SK-N-SH treated with all-trans-retinoic acid at 6 μM for 48 hours (cell line): ENCODE measurements at regions not wholly inside any gene's neighbourhood (a gene's known extent, or its start where the extent isn't known, plus 50 kb on each side); places are given as distances from the start of the nearest gene placed in this dataset.

ENCODE experiments used
- ATAC-seq: fragments of 200-7000 bp; cut with Tn5 transposase; 3 replicates; pipeline ENCODE4 v1.9.1; 2020; ENCODE audit warnings: mild to moderate bottlenecking, moderate library complexity
- ARNTL ChIP-seq: fragments of 450-650 bp; formaldehyde crosslinking; IDR thresholded peaks from 2 replicates; pipeline ENCODE4 v1.5.0; 2020; ENCODE audit warnings: low read depth, mild to moderate bottlenecking, moderate library complexity, borderline replicate concordance
- BACH2 ChIP-seq: fragments of 250-450 bp; sonication (Bioruptor Pico); IDR thresholded peaks from 2 replicates; pipeline ENCODE4 v1.9.0; 2021; ENCODE audit warnings: mild to moderate bottlenecking, borderline replicate concordance
- CSDC2 ChIP-seq: fragments of 250-450 bp; sonication (Bioruptor Pico); IDR thresholded peaks from 2 replicates; pipeline ENCODE4 v1.5.0; 2020; ENCODE audit warnings: mild to moderate bottlenecking, moderate library complexity
- CSRNP3 ChIP-seq: fragments of 250-450 bp; sonication (Bioruptor Pico); IDR thresholded peaks from 2 replicates; pipeline ENCODE4 v1.5.1; 2021; ENCODE audit warnings: mild to moderate bottlenecking, moderate library complexity
- ESRRG ChIP-seq: fragments of 250-450 bp; sonication (Bioruptor Pico); IDR thresholded peaks from 2 replicates; pipeline ENCODE4 v1.6.1; 2021; ENCODE audit warnings: mild to moderate bottlenecking
- GLIS3 ChIP-seq: fragments of 250-450 bp; sonication (Bioruptor Pico); IDR thresholded peaks from 2 replicates; pipeline ENCODE4 v1.5.0; 2020; ENCODE audit warnings: mild to moderate bottlenecking, moderate library complexity
- ISL1 ChIP-seq: fragments of 250-450 bp; sonication (Bioruptor Pico); IDR thresholded peaks from 2 replicates; pipeline ENCODE4 v2.1.2; 2022; ENCODE audit warnings: mild to moderate bottlenecking, moderate library complexity
- OSR1 ChIP-seq: fragments of 250-450 bp; sonication (Bioruptor Pico); IDR thresholded peaks from 2 replicates; pipeline ENCODE4 v1.8.0; 2022; ENCODE audit warnings: moderate library complexity, mild to moderate bottlenecking, inconsistent platforms
- PATZ1 ChIP-seq: fragments of 250-450 bp; sonication (Bioruptor Pico); IDR thresholded peaks from 2 replicates; pipeline ENCODE4 v1.8.0; 2020; ENCODE audit warnings: mild to moderate bottlenecking, moderate library complexity, borderline replicate concordance
- POU6F1 ChIP-seq: fragments of 250-450 bp; sonication (Bioruptor Pico); IDR thresholded peaks from 2 replicates; pipeline ENCODE4 v1.8.0; 2021; ENCODE audit warnings: low read depth, mild to moderate bottlenecking, moderate library complexity, borderline replicate concordance
- RARB ChIP-seq: fragments of 250-450 bp; sonication (Bioruptor Pico); IDR thresholded peaks from 2 replicates; pipeline ENCODE4 v1.8.0; 2021; ENCODE audit warnings: mild to moderate bottlenecking, moderate library complexity
- SNAI2 ChIP-seq: fragments of 250-450 bp; sonication (Bioruptor Pico); IDR thresholded peaks from 2 replicates; pipeline ENCODE4 v1.5.0; 2020; ENCODE audit warnings: mild to moderate bottlenecking, moderate library complexity
- TOX ChIP-seq: fragments of 250-450 bp; sonication (Bioruptor Pico); IDR thresholded peaks from 2 replicates; pipeline ENCODE4 v1.8.0; 2021; ENCODE audit warnings: mild to moderate bottlenecking, moderate library complexity, borderline replicate concordance
- ZC3H10 ChIP-seq: fragments of 250-450 bp; sonication (Bioruptor Pico); IDR thresholded peaks from 2 replicates; pipeline ENCODE4 v1.5.1; 2021; ENCODE audit warnings: mild to moderate bottlenecking, moderate library complexity
- ZFP3 ChIP-seq: fragments of 250-450 bp; sonication (Bioruptor Pico); IDR thresholded peaks from 2 replicates; pipeline ENCODE4 v1.5.0; 2020; ENCODE audit warnings: mild to moderate bottlenecking, moderate library complexity
- ZFP30 ChIP-seq: fragments of 450-650 bp; formaldehyde crosslinking; IDR thresholded peaks from 2 replicates; pipeline ENCODE4 v1.5.0; 2022; ENCODE audit warnings: mild to moderate bottlenecking, moderate library complexity
- ZNF565 ChIP-seq: fragments of 450-650 bp; formaldehyde crosslinking; conservative IDR thresholded peaks from 2 replicates; pipeline ENCODE4 v1.5.0; 2020; ENCODE audit warnings: low read depth, mild to moderate bottlenecking, moderate library complexity
- ZNF8 ChIP-seq: fragments of 450-650 bp; formaldehyde crosslinking; IDR thresholded peaks from 2 replicates; pipeline ENCODE4 v1.5.0; 2020; ENCODE audit warnings: mild to moderate bottlenecking, moderate library complexity
- TF ChIP-seq, protein P1 (sequence below): fragments of 250-450 bp; sonication (Bioruptor Pico); IDR thresholded peaks from 2 replicates; pipeline ENCODE4 v1.5.0; 2020; ENCODE audit warnings: mild to moderate bottlenecking, moderate library complexity
- TF ChIP-seq, protein P2 (sequence below): fragments of 250-450 bp; sonication (Bioruptor Pico); IDR thresholded peaks from 2 replicates; pipeline ENCODE4 v1.5.1; 2020; ENCODE audit warnings: low read depth, mild to moderate bottlenecking, moderate library complexity

DNA sequence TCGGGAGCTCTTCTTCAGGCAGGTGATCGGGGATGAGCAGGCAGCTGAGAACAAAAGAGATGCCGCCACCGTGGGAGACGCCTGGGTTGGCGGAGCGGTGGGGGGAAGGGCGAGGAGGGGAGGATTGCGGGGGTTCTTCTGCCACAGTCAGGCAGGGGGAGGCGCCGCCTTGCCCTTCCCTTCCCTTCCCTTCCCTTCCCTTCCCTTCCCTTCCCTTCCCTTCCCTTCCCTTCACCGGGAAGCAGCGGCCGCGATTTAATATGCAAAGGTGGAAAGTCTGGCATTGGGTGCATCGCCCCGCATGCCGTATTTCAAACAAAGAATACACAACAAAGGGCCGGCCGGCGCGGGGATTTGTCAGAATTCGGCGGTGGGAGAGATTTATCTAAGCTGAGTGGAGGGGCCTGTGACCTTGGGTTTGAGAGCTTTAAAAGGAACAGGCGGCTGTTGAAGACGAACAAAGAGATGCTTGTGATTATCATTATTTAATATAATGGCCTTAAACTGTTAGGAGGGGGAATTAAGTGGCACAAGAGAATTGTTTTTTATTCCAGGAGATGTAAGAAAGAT is 262.3 kb upstream of the TNRC6C start:
- ATAC-seq: no peak
- TF ChIP-seq POU6F1 (CRISPR knock-in tag) (no peak), TOX (CRISPR knock-in tag) (no peak), PATZ1 (CRISPR knock-in tag) (no peak), ZC3H10 (CRISPR knock-in tag) (no peak), BACH2 (CRISPR knock-in tag) (no peak), GLIS3 (CRISPR knock-in tag) (no peak), SNAI2 (CRISPR knock-in tag) (no peak), OSR1 (CRISPR knock-in tag) (no peak), RARB (CRISPR knock-in tag) (no peak), ZNF565 (CRISPR knock-in tag) (no peak), ISL1 (CRISPR knock-in tag) (no peak), ZFP30 (CRISPR knock-in tag) (no peak), CSDC2 (CRISPR knock-in tag) (no peak), ZFP3 (no peak), ZNF8 (CRISPR knock-in tag) (no peak)
- TF ChIP-seq, protein P1, sequence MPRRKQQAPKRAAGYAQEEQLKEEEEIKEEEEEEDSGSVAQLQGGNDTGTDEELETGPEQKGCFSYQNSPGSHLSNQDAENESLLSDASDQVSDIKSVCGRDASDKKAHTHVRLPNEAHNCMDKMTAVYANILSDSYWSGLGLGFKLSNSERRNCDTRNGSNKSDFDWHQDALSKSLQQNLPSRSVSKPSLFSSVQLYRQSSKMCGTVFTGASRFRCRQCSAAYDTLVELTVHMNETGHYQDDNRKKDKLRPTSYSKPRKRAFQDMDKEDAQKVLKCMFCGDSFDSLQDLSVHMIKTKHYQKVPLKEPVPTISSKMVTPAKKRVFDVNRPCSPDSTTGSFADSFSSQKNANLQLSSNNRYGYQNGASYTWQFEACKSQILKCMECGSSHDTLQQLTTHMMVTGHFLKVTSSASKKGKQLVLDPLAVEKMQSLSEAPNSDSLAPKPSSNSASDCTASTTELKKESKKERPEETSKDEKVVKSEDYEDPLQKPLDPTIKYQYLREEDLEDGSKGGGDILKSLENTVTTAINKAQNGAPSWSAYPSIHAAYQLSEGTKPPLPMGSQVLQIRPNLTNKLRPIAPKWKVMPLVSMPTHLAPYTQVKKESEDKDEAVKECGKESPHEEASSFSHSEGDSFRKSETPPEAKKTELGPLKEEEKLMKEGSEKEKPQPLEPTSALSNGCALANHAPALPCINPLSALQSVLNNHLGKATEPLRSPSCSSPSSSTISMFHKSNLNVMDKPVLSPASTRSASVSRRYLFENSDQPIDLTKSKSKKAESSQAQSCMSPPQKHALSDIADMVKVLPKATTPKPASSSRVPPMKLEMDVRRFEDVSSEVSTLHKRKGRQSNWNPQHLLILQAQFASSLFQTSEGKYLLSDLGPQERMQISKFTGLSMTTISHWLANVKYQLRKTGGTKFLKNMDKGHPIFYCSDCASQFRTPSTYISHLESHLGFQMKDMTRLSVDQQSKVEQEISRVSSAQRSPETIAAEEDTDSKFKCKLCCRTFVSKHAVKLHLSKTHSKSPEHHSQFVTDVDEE (CRISPR knock-in tag): no peak
- TF ChIP-seq, protein P2, sequence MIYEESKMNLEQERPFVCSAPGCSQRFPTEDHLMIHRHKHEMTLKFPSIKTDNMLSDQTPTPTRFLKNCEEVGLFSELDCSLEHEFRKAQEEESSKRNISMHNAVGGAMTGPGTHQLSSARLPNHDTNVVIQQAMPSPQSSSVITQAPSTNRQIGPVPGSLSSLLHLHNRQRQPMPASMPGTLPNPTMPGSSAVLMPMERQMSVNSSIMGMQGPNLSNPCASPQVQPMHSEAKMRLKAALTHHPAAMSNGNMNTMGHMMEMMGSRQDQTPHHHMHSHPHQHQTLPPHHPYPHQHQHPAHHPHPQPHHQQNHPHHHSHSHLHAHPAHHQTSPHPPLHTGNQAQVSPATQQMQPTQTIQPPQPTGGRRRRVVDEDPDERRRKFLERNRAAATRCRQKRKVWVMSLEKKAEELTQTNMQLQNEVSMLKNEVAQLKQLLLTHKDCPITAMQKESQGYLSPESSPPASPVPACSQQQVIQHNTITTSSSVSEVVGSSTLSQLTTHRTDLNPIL (CRISPR knock-in tag): no peak
- TF ChIP-seq, all 23 proteins: peak for 0

GRCh38 chr17:77696721-77697460 is 261.6 kb upstream of the TNRC6C start:
- ATAC-seq: no peak
- TF ChIP-seq ZNF8 (CRISPR knock-in tag) (no peak), TOX (CRISPR knock-in tag) (no peak), ARNTL (CRISPR knock-in tag) (no peak), ISL1 (CRISPR knock-in tag) (no peak), GLIS3 (CRISPR knock-in tag) (no peak), POU6F1 (CRISPR knock-in tag) (no peak), CSRNP3 (no peak), BACH2 (CRISPR knock-in tag) (no peak), ZFP30 (CRISPR knock-in tag) (no peak), PATZ1 (CRISPR knock-in tag) (no peak), ESRRG (CRISPR knock-in tag) (no peak), SNAI2 (CRISPR knock-in tag) (no peak), ZFP3 (no peak)
- TF ChIP-seq, protein P1 (CRISPR knock-in tag): no peak
